ENCODE measurements at regions not wholly inside any gene's neighbourhood (a gene's known extent, or its start where the extent isn't known, plus 50 kb on each side); places are given as distances from the start of the nearest gene placed in this dataset.

DNA sequence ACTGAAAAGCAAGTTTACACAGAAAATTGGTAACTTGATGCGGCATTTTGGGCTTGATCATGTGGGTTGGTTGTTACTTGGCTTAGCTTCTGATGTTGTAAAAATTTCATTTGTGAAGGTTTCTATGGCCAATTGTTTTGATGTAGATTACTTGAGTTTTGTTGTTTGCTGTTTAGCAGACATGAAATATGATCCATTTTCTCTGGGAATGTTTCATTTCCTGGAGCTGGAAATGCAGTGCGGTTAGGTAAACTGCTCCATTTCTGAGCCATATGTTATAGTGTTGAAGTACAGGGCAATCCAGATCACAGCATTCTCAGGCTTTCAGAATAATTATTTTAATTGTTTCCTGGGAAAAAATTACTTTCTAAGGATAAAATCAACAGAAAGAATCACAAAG is 396.9 kb downstream of the ENC1 start:
- no peak overlapping the region for H3K27ac ChIP-seq (ENCODE audit: low read length)
- no peak for ATAC-seq (replicated peaks in 1 of 4)
- H3K9me3 ChIP-seq: no peaks in the 10 kb centered on the region
- Mint-ChIP-seq H3K4me3 (no peak overlapping the region), H3K9me3 (no peaks in the 10 kb centered on the region), H3K36me3 (no peaks in the 10 kb centered on the region), H3K27me3 (peaks cover 2 to 21% of the 10 kb centered on the region in 2 donors), H3K4me1 (no peaks in the 10 kb centered on the region), H3K27ac (no peak overlapping the region)
- POLR2A ChIA-PET: interaction anchor here in 1 of 2 donors (1.1 kb wide), 1 partner anchor 9 kb away, joined by 3 read pairs; no protein-coding TSS in a partner anchor
- 100% methylated on average over 1 of the region's 2 CpGs for WGBS (ENCODE audit: insufficient coverage)
- H3K36me3 ChIP-seq (ENCODE audit: control insufficient read depth in 2 of 2, extremely low read depth in 1 of 2, insufficient read depth in 1 of 2, low read length in 1 of 2): no peaks in the 10 kb centered on the region
- no peak overlapping the region for H3K4me3 ChIP-seq (ENCODE audit: control insufficient read depth in 1 of 2, extremely low read depth in 1 of 2, low read length in 1 of 2)
- H3K4me1 ChIP-seq (ENCODE audit: control insufficient read depth in 1 of 2, extremely low read depth in 1 of 2, insufficient read depth in 2 of 2, low read length in 2 of 2): no peaks in the 10 kb centered on the region
- CTCF ChIA-PET: no interaction called here
- peaks cover 0 to 7% of the 10 kb centered on the region in 2 experiments for H3K27me3 ChIP-seq (replicated peaks in 1 of 2; ENCODE audit: control insufficient read depth in 2 of 2, extremely low read depth in 1 of 2, insufficient read depth in 2 of 2, low read length in 1 of 2)
- no peak for DNase-seq

DNA sequence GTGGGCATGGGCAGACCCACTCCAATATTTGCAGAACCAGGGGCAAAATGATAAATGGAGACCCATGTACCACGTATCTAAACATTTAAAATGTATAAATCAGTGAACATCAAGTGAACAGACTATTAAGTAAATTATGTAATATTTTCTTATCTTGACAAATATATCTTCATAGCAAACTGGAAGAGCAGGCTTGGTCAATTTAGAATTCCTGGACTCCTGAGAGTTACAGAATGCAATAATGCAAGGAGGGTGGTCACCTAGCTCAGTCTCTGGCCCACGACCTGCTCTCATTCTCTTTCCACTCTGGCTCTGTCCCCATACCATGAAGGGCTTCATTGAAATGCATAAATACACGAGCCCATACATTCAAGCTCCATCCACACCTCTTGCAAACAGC is 398.0 kb downstream of the ENC1 start:
- no peak for DNase-seq

DNA sequence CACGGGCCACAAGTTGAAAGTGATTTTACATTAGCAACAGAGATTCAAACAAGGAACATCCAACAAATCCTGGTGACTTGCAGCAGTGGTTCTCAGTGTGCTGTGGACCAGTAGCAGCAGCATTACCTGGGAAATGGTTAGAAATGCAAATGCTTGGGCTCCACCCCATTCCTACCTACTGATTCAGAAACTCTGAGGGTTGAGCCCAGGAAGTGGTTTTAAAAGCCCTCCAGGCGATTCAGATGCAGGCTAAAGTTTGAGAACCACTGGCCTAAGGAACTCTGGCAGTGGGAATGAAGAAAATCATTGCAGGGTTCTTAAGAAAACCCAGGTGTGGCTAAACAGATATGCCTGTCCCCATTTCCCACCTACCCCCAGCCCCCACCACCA is 398.8 kb downstream of the ENC1 start:
- no peak for DNase-seq
- Histone ChIP-seq H3K27me3 (replicated peaks in 1 of 2; ENCODE audit: control insufficient read depth in 2 of 2, extremely low read depth in 1 of 2, insufficient read depth in 2 of 2, low read length in 1 of 2) (peaks cover 0 to 4% of the 10 kb centered on the region in 2 experiments), H3K4me3 (ENCODE audit: control insufficient read depth in 1 of 2, extremely low read depth in 1 of 2, low read length in 1 of 2) (no peak overlapping the region), H3K9me3 (no peaks in the 10 kb centered on the region), H3K4me1 (ENCODE audit: control insufficient read depth in 1 of 2, extremely low read depth in 1 of 2, insufficient read depth in 2 of 2, low read length in 2 of 2) (no peaks in the 10 kb centered on the region), H3K27ac (ENCODE audit: low read length) (no peak overlapping the region), H3K36me3 (ENCODE audit: control insufficient read depth in 2 of 2, extremely low read depth in 1 of 2, insufficient read depth in 1 of 2, low read length in 1 of 2) (no peaks in the 10 kb centered on the region)
- H3K27ac Mint-ChIP-seq: no peak overlapping the region
- H3K27me3 Mint-ChIP-seq: peaks cover 0 to 14% of the 10 kb centered on the region in 2 donors
- CTCF ChIA-PET: no interaction called here
- no peaks in the 10 kb centered on the region for H3K36me3 Mint-ChIP-seq
- POLR2A ChIA-PET: no interaction called here
- no peak overlapping the region for H3K4me3 Mint-ChIP-seq
- no peaks in the 10 kb centered on the region for H3K9me3 Mint-ChIP-seq
- WGBS (ENCODE audit: insufficient coverage): no CpG with 5 or more reads among the region's 2 CpGs
- no peak for ATAC-seq (replicated peaks in 1 of 4)
- no peaks in the 10 kb centered on the region for H3K4me1 Mint-ChIP-seq

More for the DNA sequence above, 398.0 kb downstream of the ENC1 start:
- CTCF ChIA-PET: no interaction called here
- Histone ChIP-seq H3K36me3 (ENCODE audit: control insufficient read depth in 2 of 2, extremely low read depth in 1 of 2, insufficient read depth in 1 of 2, low read length in 1 of 2) (no peaks in the 10 kb centered on the region), H3K27me3 (replicated peaks in 1 of 2; ENCODE audit: control insufficient read depth in 2 of 2, extremely low read depth in 1 of 2, insufficient read depth in 2 of 2, low read length in 1 of 2) (peaks cover 0 to 4% of the 10 kb centered on the region in 2 experiments), H3K4me3 (ENCODE audit: control insufficient read depth in 1 of 2, extremely low read depth in 1 of 2, low read length in 1 of 2) (no peak overlapping the region), H3K9me3 (no peaks in the 10 kb centered on the region), H3K27ac (ENCODE audit: low read length) (no peak overlapping the region), H3K4me1 (ENCODE audit: control insufficient read depth in 1 of 2, extremely low read depth in 1 of 2, insufficient read depth in 2 of 2, low read length in 2 of 2) (no peaks in the 10 kb centered on the region)
- no peaks in the 10 kb centered on the region for H3K36me3 Mint-ChIP-seq
- no peak overlapping the region for H3K27ac Mint-ChIP-seq
- no peaks in the 10 kb centered on the region for H3K9me3 Mint-ChIP-seq
- no peak overlapping the region for H3K4me3 Mint-ChIP-seq
- H3K27me3 Mint-ChIP-seq: peaks cover 0 to 19% of the 10 kb centered on the region in 2 donors
- 38% methylated on average over 1 of the region's 3 CpGs for WGBS (ENCODE audit: insufficient coverage)
- H3K4me1 Mint-ChIP-seq: no peaks in the 10 kb centered on the region
- ATAC-seq (replicated peaks in 1 of 4): no peak
- POLR2A ChIA-PET: no interaction called here

DNA sequence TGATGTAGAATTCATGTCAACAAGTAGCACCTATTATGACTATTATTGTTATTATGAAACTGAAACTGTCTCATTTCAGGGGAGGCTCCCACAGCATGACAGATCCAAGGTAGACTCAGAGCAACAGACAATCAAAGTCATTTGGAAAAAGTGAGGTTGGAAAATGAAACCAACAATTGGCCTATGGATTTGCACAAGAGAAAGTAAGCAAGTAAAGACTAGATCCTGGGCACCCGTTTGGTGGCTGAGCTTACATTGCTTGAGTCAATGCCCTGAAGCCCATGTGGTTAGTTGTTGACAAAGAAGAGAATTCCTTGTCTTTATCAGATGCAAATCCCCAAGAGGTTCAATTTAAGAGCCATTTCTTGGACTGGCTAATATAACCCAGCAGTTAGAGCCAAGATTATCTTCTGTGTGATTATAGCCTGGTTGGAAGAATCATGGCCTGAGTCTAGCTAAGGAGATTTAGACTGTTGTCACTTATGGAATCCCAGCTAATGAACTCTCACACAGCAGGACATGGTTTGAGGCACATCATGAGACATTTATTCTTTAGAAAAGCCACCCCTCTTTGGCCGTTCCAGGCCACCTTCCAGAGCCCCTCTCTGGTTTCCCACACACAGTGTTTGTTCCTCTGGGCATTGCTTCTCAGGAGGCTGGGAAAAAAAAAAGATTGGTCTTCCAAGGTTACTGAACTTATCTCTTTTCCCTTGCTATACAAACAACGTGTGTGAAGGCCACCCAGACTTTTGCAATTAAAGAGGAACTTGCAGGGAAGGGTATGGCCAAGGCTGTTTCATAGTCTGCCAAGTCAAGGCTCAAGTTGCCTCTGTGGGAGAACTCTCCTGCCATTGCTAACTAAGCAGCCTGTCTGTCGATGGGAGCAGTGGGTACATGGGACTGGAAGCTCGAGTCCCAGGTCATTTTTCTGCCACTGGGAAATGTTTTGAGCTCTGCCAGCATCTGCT is 399.5 kb downstream of the ENC1 start:
- Mint-ChIP-seq H3K4me1 (no peaks in the 10 kb centered on the region), H3K27me3 (peaks cover 0 to 14% of the 10 kb centered on the region in 2 donors), H3K4me3 (no peak overlapping the region), H3K27ac (no peak overlapping the region), H3K9me3 (no peaks in the 10 kb centered on the region), H3K36me3 (no peaks in the 10 kb centered on the region)
- Histone ChIP-seq H3K27ac (ENCODE audit: low read length) (no peak overlapping the region), H3K27me3 (replicated peaks in 1 of 2; ENCODE audit: control insufficient read depth in 2 of 2, extremely low read depth in 1 of 2, insufficient read depth in 2 of 2, low read length in 1 of 2) (peaks cover 0 to 4% of the 10 kb centered on the region in 2 experiments), H3K9me3 (no peaks in the 10 kb centered on the region), H3K36me3 (ENCODE audit: control insufficient read depth in 2 of 2, extremely low read depth in 1 of 2, insufficient read depth in 1 of 2, low read length in 1 of 2) (no peaks in the 10 kb centered on the region), H3K4me3 (ENCODE audit: control insufficient read depth in 1 of 2, extremely low read depth in 1 of 2, low read length in 1 of 2) (no peak overlapping the region), H3K4me1 (ENCODE audit: control insufficient read depth in 1 of 2, extremely low read depth in 1 of 2, insufficient read depth in 2 of 2, low read length in 2 of 2) (no peaks in the 10 kb centered on the region)
- WGBS (ENCODE audit: insufficient coverage): 80% methylated on average over 1 of the region's 5 CpGs
- ATAC-seq (replicated peaks in 1 of 4) (no peak), DNase-seq (no peak)
- POLR2A ChIA-PET: no interaction called here
- CTCF ChIA-PET: no interaction called here

DNA sequence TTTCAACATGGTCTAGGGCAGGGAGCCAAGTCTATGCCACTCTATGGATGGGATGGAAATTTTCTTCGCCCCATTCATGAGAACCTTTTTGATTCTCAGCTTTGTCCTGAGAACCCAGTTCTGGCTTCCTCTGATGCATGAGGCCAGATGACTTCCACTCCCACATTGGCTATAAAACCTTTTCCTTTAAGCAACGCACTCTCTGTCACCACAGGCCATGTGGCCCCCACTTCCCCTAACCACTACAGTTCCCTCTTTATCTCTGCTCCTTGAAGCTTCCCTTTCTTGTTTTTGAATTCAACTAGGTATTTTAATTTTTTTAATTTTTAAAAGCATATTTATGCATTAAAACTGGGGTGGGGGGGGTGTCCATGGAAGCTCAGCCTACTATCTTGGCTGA is 401.3 kb downstream of the ENC1 start:
- ATAC-seq (replicated peaks in 1 of 4): no peak
- H3K9me3 ChIP-seq: no peaks in the 10 kb centered on the region
- POLR2A ChIA-PET: no interaction called here
- H3K27ac ChIP-seq (ENCODE audit: low read length): no peak overlapping the region
- no peaks in the 10 kb centered on the region for H3K36me3 ChIP-seq (ENCODE audit: control insufficient read depth in 2 of 2, extremely low read depth in 1 of 2, insufficient read depth in 1 of 2, low read length in 1 of 2)
- no peaks in the 10 kb centered on the region for H3K4me1 ChIP-seq (ENCODE audit: control insufficient read depth in 1 of 2, extremely low read depth in 1 of 2, insufficient read depth in 2 of 2, low read length in 2 of 2)
- Mint-ChIP-seq H3K4me3 (no peak overlapping the region), H3K36me3 (no peaks in the 10 kb centered on the region), H3K9me3 (no peaks in the 10 kb centered on the region), H3K4me1 (no peaks in the 10 kb centered on the region), H3K27me3 (peaks cover 1 to 16% of the 10 kb centered on the region in 2 donors), H3K27ac (no peak overlapping the region)
- H3K4me3 ChIP-seq (ENCODE audit: control insufficient read depth in 1 of 2, extremely low read depth in 1 of 2, low read length in 1 of 2): no peak overlapping the region
- WGBS (ENCODE audit: insufficient coverage): no CpG with 5 or more reads among the region's 2 CpGs
- no peak for DNase-seq
- CTCF ChIA-PET: no interaction called here
- H3K27me3 ChIP-seq (replicated peaks in 1 of 2; ENCODE audit: control insufficient read depth in 2 of 2, extremely low read depth in 1 of 2, insufficient read depth in 2 of 2, low read length in 1 of 2): peaks cover 0 to 4% of the 10 kb centered on the region in 2 experiments

DNA sequence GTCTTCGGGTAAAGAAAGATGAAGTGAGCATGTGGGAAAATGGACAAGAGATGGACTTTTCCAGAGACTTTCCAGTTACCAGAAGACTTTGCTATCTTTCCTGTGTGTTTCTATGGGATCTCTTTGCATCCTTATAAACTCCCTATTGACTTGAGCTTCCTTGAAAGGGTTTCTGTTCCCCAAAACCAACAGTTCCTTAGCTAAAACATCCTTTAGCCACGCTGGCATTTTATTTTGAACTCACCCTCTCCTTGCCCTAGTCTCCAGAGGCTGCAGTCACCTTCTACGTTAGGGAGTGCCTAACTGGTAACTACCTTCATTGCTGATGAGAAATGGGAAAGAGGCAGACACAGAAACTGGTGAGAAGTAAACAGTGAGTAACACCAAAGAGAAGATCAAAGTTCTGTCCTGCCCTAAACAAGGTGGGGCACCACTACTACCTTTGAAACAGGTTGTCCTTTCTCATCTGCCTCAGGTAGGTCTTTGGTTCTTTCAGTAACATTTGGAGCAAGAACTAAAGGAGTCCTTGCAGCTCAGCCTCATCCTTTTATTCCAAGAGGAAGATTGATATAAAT is 402.9 kb downstream of the ENC1 start:
- peaks cover 4 to 12% of the 10 kb centered on the region in 2 donors for H3K27me3 Mint-ChIP-seq
- no peaks in the 10 kb centered on the region for H3K36me3 Mint-ChIP-seq

More for the DNA sequence above, 402.9 kb downstream of the ENC1 start:
- Mint-ChIP-seq H3K4me3 (no peak overlapping the region), H3K4me1 (no peaks in the 10 kb centered on the region), H3K9me3 (no peaks in the 10 kb centered on the region), H3K27ac (no peak overlapping the region)
- ChIA-PET CTCF (no interaction called here), POLR2A (no interaction called here)
- H3K27me3 ChIP-seq (replicated peaks in 1 of 2; ENCODE audit: control insufficient read depth in 2 of 2, extremely low read depth in 1 of 2, insufficient read depth in 2 of 2, low read length in 1 of 2): peaks cover 0 to 4% of the 10 kb centered on the region in 2 experiments
- no peaks in the 10 kb centered on the region for H3K36me3 ChIP-seq (ENCODE audit: control insufficient read depth in 2 of 2, extremely low read depth in 1 of 2, insufficient read depth in 1 of 2, low read length in 1 of 2)
- no peaks in the 10 kb centered on the region for H3K4me1 ChIP-seq (ENCODE audit: control insufficient read depth in 1 of 2, extremely low read depth in 1 of 2, insufficient read depth in 2 of 2, low read length in 2 of 2)
- DNase-seq (no peak), ATAC-seq (replicated peaks in 1 of 4) (no peak)
- H3K9me3 ChIP-seq: no peaks in the 10 kb centered on the region
- WGBS (ENCODE audit: insufficient coverage): 61% methylated on average over 3 of the region's 3 CpGs
- H3K4me3 ChIP-seq (ENCODE audit: control insufficient read depth in 1 of 2, extremely low read depth in 1 of 2, low read length in 1 of 2): no peak overlapping the region
- no peak overlapping the region for H3K27ac ChIP-seq (ENCODE audit: low read length)

Measured in T-cell (primary cell).